ENCODE measurements at regions not wholly inside any gene's neighbourhood (a gene's known extent, or its start where the extent isn't known, plus 50 kb on each side); places are given as distances from the start of the nearest gene placed in this dataset.

GRCh38 chr3:69540706-69541581, 155.1 kb upstream of the FRMD4B start:
- Histone ChIP-seq H3K27me3 (peaks cover 39% of the 10 kb centered on the region), H3K4me1 (peaks cover 32% of the 10 kb centered on the region), H3K4me3 (peak overlapping the region; percentile 76), H3K36me3 (no peaks in the 10 kb centered on the region), H4K20me1 (peaks cover 17% of the 10 kb centered on the region; the same call in 1 of the 2 replicates), H3K9ac (no peak overlapping the region), H3K9me3 (no peaks in the 10 kb centered on the region), H3K27ac (no peak overlapping the region), H3K4me2 (peak overlapping the region; percentile 100)
- no peak for TF ChIP-seq Cebpa-rat (IDR thresholded peaks at IDR 0.05)

DNA sequence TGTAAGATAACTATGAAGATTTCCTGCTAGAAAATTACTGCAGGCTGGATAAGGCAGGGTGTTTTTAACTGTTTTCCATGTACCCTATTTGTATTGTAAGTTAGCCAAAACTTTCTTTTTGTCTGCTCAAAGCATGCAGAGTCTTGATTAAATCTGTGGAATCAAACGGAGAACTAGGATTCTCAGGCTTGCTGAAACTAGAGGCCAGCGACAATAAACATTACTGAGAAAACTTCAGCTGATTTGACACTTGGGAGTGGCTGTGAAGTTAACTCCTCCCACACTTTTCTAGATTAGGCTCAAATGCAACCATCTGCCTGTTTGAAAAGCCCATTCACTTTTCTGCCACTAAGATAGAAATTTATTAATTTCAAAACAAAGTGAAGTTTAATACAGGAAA, 153.2 kb upstream of the FRMD4B start:
- Histone ChIP-seq H3K9ac (no peak overlapping the region), H3K4me3 (no peak overlapping the region), H3K4me2 (no peak overlapping the region), H3K27ac (no peak overlapping the region), H3K4me1 (peaks cover 32% of the 10 kb centered on the region), H3K36me3 (no peaks in the 10 kb centered on the region), H3K9me3 (no peaks in the 10 kb centered on the region), H3K27me3 (peaks cover 35% of the 10 kb centered on the region), H4K20me1 (peaks cover 17% of the 10 kb centered on the region; the same call in 1 of the 2 replicates)
- TF ChIP-seq Cebpa-rat (IDR thresholded peaks at IDR 0.05): no peak

GRCh38 chr3:69538281-69538680, 152.4 kb upstream of the FRMD4B start:
- H3K36me3 ChIP-seq: no peaks in the 10 kb centered on the region
- peaks cover 26% of the 10 kb centered on the region for H3K27me3 ChIP-seq
- peaks cover 17% of the 10 kb centered on the region; the same call in 1 of the 2 replicates for H4K20me1 ChIP-seq
- H3K27ac ChIP-seq: no peak overlapping the region
- H3K4me1 ChIP-seq: peaks cover 32% of the 10 kb centered on the region
- no peak for TF ChIP-seq Cebpa-rat (IDR thresholded peaks at IDR 0.05)
- H3K9me3 ChIP-seq: no peaks in the 10 kb centered on the region
- no peak overlapping the region for H3K4me3 ChIP-seq
- H3K9ac ChIP-seq: no peak overlapping the region
- H3K4me2 ChIP-seq: no peak overlapping the region

DNA sequence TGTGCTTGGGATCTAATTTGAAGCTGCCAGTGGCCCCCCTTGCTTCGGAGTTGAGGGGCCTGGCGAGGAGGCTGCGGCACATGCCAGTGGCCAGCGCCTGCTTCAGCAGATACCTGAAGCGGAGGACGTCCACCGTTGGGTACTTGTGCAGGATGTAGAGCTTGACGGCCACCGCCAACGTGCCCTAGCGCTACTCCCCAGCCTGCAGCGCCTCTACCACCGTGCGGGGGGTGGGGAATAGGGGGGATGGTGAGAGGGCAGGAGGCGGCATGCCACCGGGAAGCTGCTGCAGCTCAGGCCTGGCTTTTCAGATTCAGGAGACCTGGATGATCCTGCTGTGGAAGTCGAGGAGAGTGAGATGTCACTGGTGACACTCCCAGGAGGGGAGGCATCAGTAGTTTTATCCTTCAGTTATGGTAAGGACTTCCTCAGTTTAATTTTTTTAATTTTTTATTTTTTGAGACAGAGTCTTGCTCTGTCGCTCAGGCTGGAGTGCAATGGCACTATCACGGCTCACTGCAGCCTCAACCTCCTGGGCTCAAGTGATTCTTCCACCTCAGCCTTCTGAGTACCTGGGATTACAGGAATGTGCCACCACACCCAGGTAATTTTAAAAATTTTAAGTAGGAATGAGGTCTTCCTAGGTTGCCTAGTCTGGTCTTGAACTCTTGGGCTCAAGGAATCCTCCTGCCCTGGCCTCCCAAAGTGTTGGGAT, 150.6 kb upstream of the FRMD4B start:
- TF ChIP-seq Cebpa-rat (IDR thresholded peaks at IDR 0.05): no peak
- H3K36me3 ChIP-seq: no peaks in the 10 kb centered on the region
- H3K9ac ChIP-seq: no peak overlapping the region
- H3K4me3 ChIP-seq: no peak overlapping the region
- H3K4me1 ChIP-seq: peaks cover 17% of the 10 kb centered on the region
- H3K4me2 ChIP-seq: no peak overlapping the region
- H3K27ac ChIP-seq: no peak overlapping the region
- H4K20me1 ChIP-seq: peaks cover 8% of the 10 kb centered on the region; the same call in 1 of the 2 replicates
- H3K27me3 ChIP-seq: peaks cover 8% of the 10 kb centered on the region
- H3K9me3 ChIP-seq: no peaks in the 10 kb centered on the region

DNA sequence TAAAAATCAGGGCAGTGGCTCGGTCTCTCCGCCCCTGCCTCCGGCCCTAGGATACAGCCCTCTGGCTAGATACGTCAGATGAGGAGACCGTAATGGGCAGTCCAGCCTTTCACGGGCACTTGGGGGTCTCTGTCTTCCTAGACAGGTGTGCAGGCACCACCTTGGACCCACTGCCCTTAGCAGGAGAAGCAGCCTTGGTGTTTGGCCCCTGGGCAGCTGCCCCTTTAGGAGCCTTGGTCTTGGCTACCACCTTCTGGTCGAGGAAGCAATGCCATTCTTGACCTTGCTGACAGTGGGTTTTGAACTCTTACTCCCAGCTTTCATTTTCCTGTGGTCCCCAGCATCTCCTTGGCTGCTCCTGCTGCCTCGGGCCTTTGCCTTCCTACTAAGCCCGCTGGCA, 149.7 kb upstream of the FRMD4B start:
- H3K4me3 ChIP-seq: no peak overlapping the region

DNA sequence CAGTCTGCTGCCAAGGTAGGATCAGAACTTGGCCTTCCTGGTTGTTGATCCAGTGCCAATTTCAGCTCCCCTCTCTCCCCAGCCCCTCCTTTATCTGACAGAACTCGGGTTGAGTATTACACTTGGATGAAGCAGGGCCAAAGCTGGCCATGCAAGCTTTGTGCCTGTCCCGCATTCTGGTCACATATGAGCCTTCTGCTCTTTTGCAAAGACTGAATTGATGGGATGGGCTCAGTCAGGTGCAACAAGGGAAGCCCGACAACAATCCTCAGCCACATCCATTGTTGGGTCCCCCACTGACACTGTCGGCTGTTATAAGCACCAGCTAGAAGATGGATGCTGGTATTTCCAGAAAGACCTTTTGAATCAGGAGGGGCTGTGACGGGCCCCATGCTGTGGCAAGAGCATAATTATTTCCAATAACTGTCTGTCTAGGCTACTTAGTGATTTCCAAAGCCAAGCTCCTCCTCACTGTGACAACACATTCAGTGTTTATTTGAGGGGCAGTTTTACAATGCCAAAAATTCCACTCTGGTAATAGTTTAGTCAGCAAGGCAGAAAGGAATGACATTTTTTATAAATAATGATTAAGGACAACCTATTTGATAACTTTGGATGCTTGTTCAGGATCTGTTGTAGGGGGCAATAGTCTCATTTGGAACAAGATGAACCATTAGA, 146.8 kb upstream of the FRMD4B start:
- H3K4me3 ChIP-seq: no peak overlapping the region
- no peak overlapping the region for H3K27ac ChIP-seq
- H3K4me2 ChIP-seq: no peak overlapping the region
- H3K36me3 ChIP-seq: no peaks in the 10 kb centered on the region
- H3K4me1 ChIP-seq: no peaks in the 10 kb centered on the region
- H3K9me3 ChIP-seq: no peaks in the 10 kb centered on the region
- TF ChIP-seq Cebpa-rat (IDR thresholded peaks at IDR 0.05): no peak
- no peak overlapping the region for H3K9ac ChIP-seq
- H3K27me3 ChIP-seq: no peaks in the 10 kb centered on the region
- no peaks in the 10 kb centered on the region for H4K20me1 ChIP-seq

More for the DNA sequence above, 149.7 kb upstream of the FRMD4B start:
- no peak for TF ChIP-seq Cebpa-rat (IDR thresholded peaks at IDR 0.05)
- Histone ChIP-seq H4K20me1 (no peaks in the 10 kb centered on the region), H3K9ac (no peak overlapping the region), H3K4me1 (peaks cover 9% of the 10 kb centered on the region), H3K36me3 (no peaks in the 10 kb centered on the region), H3K27me3 (peaks cover under 1% of the 10 kb centered on the region; the same call in 1 of the 2 replicates), H3K27ac (no peak overlapping the region), H3K9me3 (no peaks in the 10 kb centered on the region), H3K4me2 (no peak overlapping the region)

DNA sequence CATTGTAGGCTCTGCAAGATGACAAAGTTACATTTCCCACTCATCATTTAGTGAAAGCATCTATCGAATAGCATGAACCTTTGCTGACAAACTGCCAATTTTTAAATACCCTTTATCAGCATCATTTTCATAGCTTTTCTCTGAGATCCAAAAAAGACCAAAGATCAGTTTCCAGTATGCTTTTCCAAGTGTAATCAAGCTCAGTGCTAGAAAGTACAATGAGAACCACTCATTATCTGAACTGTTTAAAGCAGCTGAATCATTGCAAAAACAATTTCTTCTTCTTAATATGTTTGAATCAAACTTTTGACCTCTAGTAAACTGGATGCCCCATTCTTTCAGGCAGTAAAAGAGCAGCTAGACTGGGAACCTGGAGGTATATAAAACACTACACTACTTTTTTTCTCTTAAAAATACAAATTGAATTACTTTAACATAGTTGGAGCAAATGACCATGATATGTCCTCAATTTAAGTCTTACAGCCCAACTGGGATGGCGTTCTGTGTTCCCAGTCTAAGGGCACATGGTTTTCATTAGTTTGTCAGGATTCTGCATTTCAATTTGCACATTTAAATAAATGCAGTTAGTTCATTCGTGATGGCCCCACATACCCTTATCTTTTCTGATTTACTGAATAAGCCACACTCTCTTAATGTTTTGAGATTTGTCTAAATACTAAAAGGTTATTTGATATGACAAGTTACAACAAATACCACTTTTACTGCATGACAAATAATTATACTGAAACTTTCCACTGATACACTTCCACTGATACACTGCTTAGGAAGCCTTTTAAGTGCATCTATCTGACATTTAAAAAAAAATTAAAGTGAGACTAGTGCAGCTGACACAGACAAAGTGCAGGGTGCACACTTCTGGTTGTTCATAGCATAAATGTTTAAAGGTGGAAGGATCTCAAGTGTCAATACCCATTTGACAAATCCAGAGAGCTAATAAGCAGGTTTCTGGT, 146.0 kb upstream of the FRMD4B start:
- Histone ChIP-seq H3K27ac (no peak overlapping the region), H3K36me3 (no peaks in the 10 kb centered on the region), H3K9me3 (no peaks in the 10 kb centered on the region), H3K4me2 (no peak overlapping the region), H3K4me3 (no peak overlapping the region), H3K9ac (no peak overlapping the region), H3K4me1 (no peaks in the 10 kb centered on the region), H3K27me3 (no peaks in the 10 kb centered on the region), H4K20me1 (no peaks in the 10 kb centered on the region)
- no peak for TF ChIP-seq Cebpa-rat (IDR thresholded peaks at IDR 0.05)

DNA sequence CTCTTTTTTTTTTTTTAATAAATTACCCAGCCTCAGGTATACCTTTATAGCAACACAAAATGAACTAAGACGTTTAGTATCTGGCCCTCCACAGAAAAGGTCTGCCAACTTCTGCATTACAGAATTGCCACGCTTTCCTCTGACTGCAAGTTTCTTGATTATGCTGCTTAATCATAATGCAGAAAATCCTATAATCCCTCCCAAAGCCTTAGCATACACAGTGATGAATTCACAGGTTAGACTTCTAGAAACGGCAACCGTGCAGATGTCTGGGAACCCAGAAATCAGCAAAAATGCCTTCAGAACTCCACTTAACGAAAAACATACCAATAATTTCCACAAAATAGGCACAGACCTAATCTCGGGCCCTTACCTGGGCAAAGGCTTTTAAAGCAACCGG, 144.7 kb upstream of the FRMD4B start:
- no peak for TF ChIP-seq Cebpa-rat (IDR thresholded peaks at IDR 0.05)
- Histone ChIP-seq H3K36me3 (no peaks in the 10 kb centered on the region), H3K27me3 (no peaks in the 10 kb centered on the region), H3K9ac (no peak overlapping the region), H3K9me3 (no peaks in the 10 kb centered on the region), H3K4me3 (no peak overlapping the region), H4K20me1 (no peaks in the 10 kb centered on the region), H3K27ac (no peak overlapping the region), H3K4me1 (no peaks in the 10 kb centered on the region), H3K4me2 (no peak overlapping the region)

- Histone ChIP-seq H3K9ac (no peak overlapping the region), H3K9me3 (no peaks in the 10 kb centered on the region), H4K20me1 (no peaks in the 10 kb centered on the region), H3K27ac (no peak overlapping the region), H3K4me3 (no peak overlapping the region), H3K4me2 (no peak overlapping the region), H3K4me1 (no peaks in the 10 kb centered on the region), H3K27me3 (no peaks in the 10 kb centered on the region), H3K36me3 (no peaks in the 10 kb centered on the region)
- TF ChIP-seq Cebpa-rat (IDR thresholded peaks at IDR 0.05): no peak
These were observed 141.6 kb upstream of the FRMD4B start for GRCh38 chr3:69527498-69527897.

Measured in BLaER1 (cell line).